ENCODE measurements at regions not wholly inside any gene's neighbourhood (a gene's known extent, or its start where the extent isn't known, plus 50 kb on each side); places are given as distances from the start of the nearest gene placed in this dataset.

DNA sequence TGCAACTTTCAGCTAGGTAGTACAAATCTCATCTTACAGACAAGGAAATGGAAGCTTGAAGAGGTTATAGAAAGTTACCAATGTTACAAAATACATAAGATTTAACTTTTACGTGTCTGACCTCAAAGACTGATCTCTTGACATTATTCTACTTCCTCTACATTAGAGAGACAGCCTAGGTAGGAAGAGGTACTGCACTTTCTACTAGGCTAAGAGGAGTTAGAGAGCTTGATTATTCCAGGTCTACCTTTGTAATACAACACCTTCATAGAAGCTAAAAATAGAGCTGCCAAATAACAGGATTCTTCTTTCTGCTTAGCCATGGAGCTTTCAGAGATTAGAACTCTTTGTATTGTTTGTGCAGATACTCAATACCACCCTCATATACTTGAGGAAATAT is 147.6 kb upstream of the NPY2R start:
- TF ChIP-seq, protein P1, sequence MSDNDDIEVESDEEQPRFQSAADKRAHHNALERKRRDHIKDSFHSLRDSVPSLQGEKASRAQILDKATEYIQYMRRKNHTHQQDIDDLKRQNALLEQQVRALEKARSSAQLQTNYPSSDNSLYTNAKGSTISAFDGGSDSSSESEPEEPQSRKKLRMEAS (IDR thresholded peaks at IDR 0.05), result no peak
- TF ChIP-seq, protein P2, sequence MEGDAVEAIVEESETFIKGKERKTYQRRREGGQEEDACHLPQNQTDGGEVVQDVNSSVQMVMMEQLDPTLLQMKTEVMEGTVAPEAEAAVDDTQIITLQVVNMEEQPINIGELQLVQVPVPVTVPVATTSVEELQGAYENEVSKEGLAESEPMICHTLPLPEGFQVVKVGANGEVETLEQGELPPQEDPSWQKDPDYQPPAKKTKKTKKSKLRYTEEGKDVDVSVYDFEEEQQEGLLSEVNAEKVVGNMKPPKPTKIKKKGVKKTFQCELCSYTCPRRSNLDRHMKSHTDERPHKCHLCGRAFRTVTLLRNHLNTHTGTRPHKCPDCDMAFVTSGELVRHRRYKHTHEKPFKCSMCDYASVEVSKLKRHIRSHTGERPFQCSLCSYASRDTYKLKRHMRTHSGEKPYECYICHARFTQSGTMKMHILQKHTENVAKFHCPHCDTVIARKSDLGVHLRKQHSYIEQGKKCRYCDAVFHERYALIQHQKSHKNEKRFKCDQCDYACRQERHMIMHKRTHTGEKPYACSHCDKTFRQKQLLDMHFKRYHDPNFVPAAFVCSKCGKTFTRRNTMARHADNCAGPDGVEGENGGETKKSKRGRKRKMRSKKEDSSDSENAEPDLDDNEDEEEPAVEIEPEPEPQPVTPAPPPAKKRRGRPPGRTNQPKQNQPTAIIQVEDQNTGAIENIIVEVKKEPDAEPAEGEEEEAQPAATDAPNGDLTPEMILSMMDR (IDR thresholded peaks at IDR 0.05), result no peak
- no peak for TF ChIP-seq MYC (IDR thresholded peaks at IDR 0.05; ENCODE audit: borderline replicate concordance, low read length)
- no peak for TF ChIP-seq POLR2A (IDR thresholded peaks at IDR 0.05; ENCODE audit: low read length)
- no peak for TF ChIP-seq ESRRA (IDR thresholded peaks at IDR 0.05; ENCODE audit: borderline replicate concordance, low read length)
- no peak for TF ChIP-seq PHF8 (IDR thresholded peaks at IDR 0.05; ENCODE audit: borderline replicate concordance, low read depth)
- no peak for TF ChIP-seq RAD21 (conservative IDR thresholded peaks at IDR 0.05 in 1 of 2, IDR thresholded peaks at IDR 0.05 in 1 of 2)
- no peak for TF ChIP-seq CBX2 (IDR thresholded peaks at IDR 0.05; ENCODE audit: borderline replicate concordance, low read depth)
- no peak for TF ChIP-seq MAZ (IDR thresholded peaks at IDR 0.05; ENCODE audit: borderline replicate concordance, low read depth, low read length)
- no peak for TF ChIP-seq SREBF2 (IDR thresholded peaks at IDR 0.05)
- no peak for TF ChIP-seq CBX8 (IDR thresholded peaks at IDR 0.05)

All from A549 (cell line).